ENCODE measurements at regions not wholly inside any gene's neighbourhood (a gene's known extent, or its start where the extent isn't known, plus 50 kb on each side); places are given as distances from the start of the nearest gene placed in this dataset.
"Not testable (repeated sequence)": the region's sequence is repeated elsewhere in the genome, so short reads cannot be mapped to it uniquely, and the experiment has no call there.

- CTCF ChIA-PET; intact Hi-C loops (cut with micrococcal nuclease); H3K27ac Mint-ChIP-seq (ENCODE audit: low read depth, unreplicated experiment); H3K4me1 Mint-ChIP-seq (ENCODE audit: insufficient read depth, unreplicated experiment); DNase-seq (ENCODE audit: unreplicated experiment); H3K36me3 Mint-ChIP-seq (ENCODE audit: insufficient read depth, unreplicated experiment); H3K27me3 Mint-ChIP-seq (ENCODE audit: insufficient read depth, unreplicated experiment); POLR2A ChIA-PET; BruUV-seq (replicated peaks); H3K4me3 Mint-ChIP-seq (ENCODE audit: unreplicated experiment): not testable (repeated sequence)
- H3K9me3 Mint-ChIP-seq (ENCODE audit: unreplicated experiment): peaks cover 38% of the 10 kb centered on the region
These were observed 1372.6 kb downstream of the FOXD4L5 start for GRCh38 chr9:63912451-63912850.

- H3K27ac Mint-ChIP-seq (ENCODE audit: low read depth, unreplicated experiment); H3K27me3 Mint-ChIP-seq (ENCODE audit: insufficient read depth, unreplicated experiment); H3K4me1 Mint-ChIP-seq (ENCODE audit: insufficient read depth, unreplicated experiment); H3K4me3 Mint-ChIP-seq (ENCODE audit: unreplicated experiment); POLR2A ChIA-PET; BruUV-seq (replicated peaks); H3K36me3 Mint-ChIP-seq (ENCODE audit: insufficient read depth, unreplicated experiment); CTCF ChIA-PET; intact Hi-C loops (cut with micrococcal nuclease); DNase-seq (ENCODE audit: unreplicated experiment): not testable (repeated sequence)
- H3K9me3 Mint-ChIP-seq (ENCODE audit: unreplicated experiment): peaks cover 36% of the 10 kb centered on the region
These were observed 1375.9 kb downstream of the FOXD4L5 start for GRCh38 chr9:63909076-63909475.

- H3K9me3 Mint-ChIP-seq (ENCODE audit: unreplicated experiment): peaks cover 17% of the 10 kb centered on the region
- H3K36me3 Mint-ChIP-seq (ENCODE audit: insufficient read depth, unreplicated experiment); intact Hi-C loops (cut with micrococcal nuclease); H3K4me1 Mint-ChIP-seq (ENCODE audit: insufficient read depth, unreplicated experiment); POLR2A ChIA-PET; H3K27ac Mint-ChIP-seq (ENCODE audit: low read depth, unreplicated experiment); BruUV-seq (replicated peaks); DNase-seq (ENCODE audit: unreplicated experiment); CTCF ChIA-PET; H3K27me3 Mint-ChIP-seq (ENCODE audit: insufficient read depth, unreplicated experiment); H3K4me3 Mint-ChIP-seq (ENCODE audit: unreplicated experiment): not testable (repeated sequence)
These were observed 1385.3 kb downstream of the FOXD4L5 start for GRCh38 chr9:63899637-63900190.

- H3K27me3 Mint-ChIP-seq (ENCODE audit: insufficient read depth, unreplicated experiment); H3K4me1 Mint-ChIP-seq (ENCODE audit: insufficient read depth, unreplicated experiment); H3K9me3 Mint-ChIP-seq (ENCODE audit: unreplicated experiment); POLR2A ChIA-PET; DNase-seq (ENCODE audit: unreplicated experiment); BruUV-seq (replicated peaks); H3K27ac Mint-ChIP-seq (ENCODE audit: low read depth, unreplicated experiment); CTCF ChIA-PET; H3K36me3 Mint-ChIP-seq (ENCODE audit: insufficient read depth, unreplicated experiment); H3K4me3 Mint-ChIP-seq (ENCODE audit: unreplicated experiment); intact Hi-C loops (cut with micrococcal nuclease): not testable (repeated sequence)
These were observed 1403.6 kb downstream of the FOXD4L5 start for GRCh38 chr9:63881386-63881785.

- intact Hi-C loops (cut with micrococcal nuclease); H3K36me3 Mint-ChIP-seq (ENCODE audit: insufficient read depth, unreplicated experiment); CTCF ChIA-PET; H3K9me3 Mint-ChIP-seq (ENCODE audit: unreplicated experiment); H3K27me3 Mint-ChIP-seq (ENCODE audit: insufficient read depth, unreplicated experiment); BruUV-seq (replicated peaks); H3K4me1 Mint-ChIP-seq (ENCODE audit: insufficient read depth, unreplicated experiment); H3K27ac Mint-ChIP-seq (ENCODE audit: low read depth, unreplicated experiment); DNase-seq (ENCODE audit: unreplicated experiment); POLR2A ChIA-PET; H3K4me3 Mint-ChIP-seq (ENCODE audit: unreplicated experiment): not testable (repeated sequence)
These were observed 1408.6 kb downstream of the FOXD4L5 start for GRCh38 chr9:63876380-63876779.

GRCh38 chr9:63859475-63860215 lies 1425.4 kb downstream of the FOXD4L5 start:
- no peaks in the 10 kb centered on the region for H3K27me3 Mint-ChIP-seq (ENCODE audit: insufficient read depth, unreplicated experiment)
- H3K9me3 Mint-ChIP-seq (ENCODE audit: unreplicated experiment): no peaks in the 10 kb centered on the region
- no peak overlapping the region for H3K4me3 Mint-ChIP-seq (ENCODE audit: unreplicated experiment)
- intact Hi-C loops (cut with micrococcal nuclease): no loop called here
- no peaks in the 10 kb centered on the region for H3K4me1 Mint-ChIP-seq (ENCODE audit: insufficient read depth, unreplicated experiment)
- no peak for TF ChIP-seq CTCF (IDR thresholded peaks at IDR 0.05; ENCODE audit: unreplicated experiment)
- DNase-seq (ENCODE audit: unreplicated experiment): no peak
- ChIA-PET POLR2A (no interaction called here), CTCF (no interaction called here)
- H3K36me3 Mint-ChIP-seq (ENCODE audit: insufficient read depth, unreplicated experiment): no peaks in the 10 kb centered on the region
- no peak overlapping the region for H3K27ac Mint-ChIP-seq (ENCODE audit: low read depth, unreplicated experiment)
- BruUV-seq (replicated peaks): no TSS peak

GRCh38 chr9:63859090-63859474 lies 1425.9 kb downstream of the FOXD4L5 start:
- H3K4me1 Mint-ChIP-seq (ENCODE audit: insufficient read depth, unreplicated experiment); H3K4me3 Mint-ChIP-seq (ENCODE audit: unreplicated experiment); intact Hi-C loops (cut with micrococcal nuclease); CTCF ChIA-PET; H3K36me3 Mint-ChIP-seq (ENCODE audit: insufficient read depth, unreplicated experiment); H3K27me3 Mint-ChIP-seq (ENCODE audit: insufficient read depth, unreplicated experiment); POLR2A ChIA-PET; BruUV-seq (replicated peaks); DNase-seq (ENCODE audit: unreplicated experiment); H3K9me3 Mint-ChIP-seq (ENCODE audit: unreplicated experiment); H3K27ac Mint-ChIP-seq (ENCODE audit: low read depth, unreplicated experiment): not testable (repeated sequence)

- H3K27me3 Mint-ChIP-seq (ENCODE audit: insufficient read depth, unreplicated experiment); BruUV-seq (replicated peaks); POLR2A ChIA-PET; intact Hi-C loops (cut with micrococcal nuclease); CTCF ChIA-PET; DNase-seq (ENCODE audit: unreplicated experiment); H3K36me3 Mint-ChIP-seq (ENCODE audit: insufficient read depth, unreplicated experiment); H3K9me3 Mint-ChIP-seq (ENCODE audit: unreplicated experiment); H3K4me3 Mint-ChIP-seq (ENCODE audit: unreplicated experiment); H3K27ac Mint-ChIP-seq (ENCODE audit: low read depth, unreplicated experiment); H3K4me1 Mint-ChIP-seq (ENCODE audit: insufficient read depth, unreplicated experiment): not testable (repeated sequence)
These were observed 1431.8 kb downstream of the FOXD4L5 start for GRCh38 chr9:63853140-63853751.

Data from MCF 10A (cell line).